Astrocyte of the spinal cord (primary cell): ENCODE measurements at regions not wholly inside any gene's neighbourhood (a gene's known extent, or its start where the extent isn't known, plus 50 kb on each side); places are given as distances from the start of the nearest gene placed in this dataset.

Experiments used
- DNase-seq: peaks from one replicate; pipeline ENCODE4 v3.0.0; 2011; ENCODE audit warnings: low read depth, low spot score
- H3K4me3 ChIP-seq: 2 replicates; pipeline ENCODE4 v1.5.1; 2011; ENCODE audit warnings: low read depth, mild to moderate bottlenecking, low read length, moderate library complexity
- CTCF ChIP-seq: IDR thresholded peaks from 2 replicates; pipeline ENCODE4 v1.5.1; 2012; ENCODE audit warnings: low read depth, mild to moderate bottlenecking, low read length, inconsistent platforms
- in situ Hi-C: cut with HindIII; loops from 2 replicates; pipeline ENCODE4 v1.10.0; 2017; ENCODE audit warnings: low sequenced_read_pairs

GRCh38 chr21:27582246-27582947 lies 615.5 kb upstream of the ADAMTS5 start:
- no peak overlapping the region for H3K4me3 ChIP-seq
- TF ChIP-seq CTCF, result no peak
- DNase-seq, result peak; percentile 62
- in situ Hi-C loops, result no loop called here

- in situ Hi-C loops, result no loop called here
- peak; percentile 74 for DNase-seq
- no peak overlapping the region for H3K4me3 ChIP-seq
- TF ChIP-seq CTCF, result no peak
These were observed 614.3 kb upstream of the ADAMTS5 start for GRCh38 chr21:27581168-27581567.

- in situ Hi-C loops, result no loop called here
- peak; percentile 50 for DNase-seq
- no peak overlapping the region for H3K4me3 ChIP-seq
- TF ChIP-seq CTCF, result no peak
These were observed 613.4 kb upstream of the ADAMTS5 start for GRCh38 chr21:27580276-27580675.

GRCh38 chr21:27578741-27579265 lies 611.9 kb upstream of the ADAMTS5 start:
- TF ChIP-seq CTCF, result no peak
- no peak for DNase-seq
- H3K4me3 ChIP-seq, result no peak overlapping the region
- in situ Hi-C loops, result no loop called here

- no peak overlapping the region for H3K4me3 ChIP-seq
- DNase-seq, result peak; percentile 86
- in situ Hi-C loops, result no loop called here
- TF ChIP-seq CTCF, result no peak
These were observed 605.8 kb upstream of the ADAMTS5 start for GRCh38 chr21:27572696-27573095.

- no peak overlapping the region for H3K4me3 ChIP-seq
- in situ Hi-C loops, result no loop called here
- DNase-seq, result peak; percentile 72
- TF ChIP-seq CTCF, result no peak
These were observed 604.8 kb upstream of the ADAMTS5 start for GRCh38 chr21:27571706-27572105.
